Stimulated activated naive CD4-positive, alpha-beta T cell (primary cell): ENCODE measurements at regions not wholly inside any gene's neighbourhood (a gene's known extent, or its start where the extent isn't known, plus 50 kb on each side); places are given as distances from the start of the nearest gene placed in this dataset.

Source experiments
- DNase-seq, 6 experiments: peaks; one replicate each; lab custom pipeline; 2025; lab: John Stamatoyannopoulos, UW

- DNase-seq: no peak
These were observed 256.3 kb upstream of the SEMA6D start for GRCh38 chr15:47460795-47461573.

- DNase-seq: no peak
These were observed 255.6 kb upstream of the SEMA6D start for GRCh38 chr15:47461652-47462141.

GRCh38 chr15:47466357-47466756 lies 250.9 kb upstream of the SEMA6D start:
- DNase-seq: no peak

GRCh38 chr15:47470983-47471382 lies 246.3 kb upstream of the SEMA6D start:
- DNase-seq: no peak

DNA sequence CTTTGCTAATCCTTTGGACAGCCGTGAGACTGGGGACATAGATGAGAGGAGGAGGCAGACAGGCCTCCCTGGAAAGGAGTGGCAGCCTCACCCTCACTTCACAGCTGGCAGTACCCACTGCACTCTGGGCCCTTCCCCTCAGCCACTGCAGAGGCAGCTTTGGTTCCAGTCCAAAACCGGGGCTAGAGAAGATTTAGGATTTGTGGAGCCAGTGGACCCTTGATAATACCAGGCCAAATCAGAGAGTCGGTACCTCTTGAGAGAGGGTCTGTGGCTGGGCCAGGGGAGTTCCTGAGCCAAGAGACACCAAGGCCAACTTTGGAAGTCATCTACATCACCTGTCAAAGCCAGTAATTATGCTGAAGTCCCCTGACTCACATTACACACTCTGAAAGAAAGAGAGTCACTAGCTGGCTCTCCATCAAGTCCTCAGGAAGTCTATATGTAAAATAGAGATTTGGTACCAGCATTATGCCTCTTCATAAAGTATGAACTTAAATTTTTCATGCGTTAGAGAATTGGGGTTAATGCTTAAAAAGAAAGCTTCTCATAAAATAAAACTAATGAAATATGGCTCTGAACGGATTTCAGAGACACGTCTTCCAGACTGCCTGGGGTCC lies 244.1 kb upstream of the SEMA6D start:
- no peak for DNase-seq

DNA sequence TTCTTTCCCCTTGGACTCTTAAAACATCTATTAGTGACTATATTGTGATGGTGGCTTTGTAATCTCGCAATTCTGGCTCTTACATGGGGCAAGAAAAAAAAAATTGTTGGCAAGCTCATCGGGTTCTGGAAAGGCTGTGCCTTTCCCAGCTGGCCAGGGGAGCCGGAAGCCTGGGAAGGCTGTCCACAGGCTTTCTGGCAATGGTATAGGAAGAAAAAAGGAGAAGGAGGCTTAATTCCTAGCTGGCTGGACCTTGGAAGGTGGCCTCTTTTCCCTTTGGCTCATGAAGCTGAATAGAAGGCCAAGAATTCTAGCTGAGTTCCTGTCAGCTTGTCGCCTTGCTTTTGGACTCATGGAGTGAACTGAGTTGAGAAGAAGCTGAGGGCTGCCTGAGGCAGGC lies 243.5 kb upstream of the SEMA6D start:
- DNase-seq: no peak

DNA sequence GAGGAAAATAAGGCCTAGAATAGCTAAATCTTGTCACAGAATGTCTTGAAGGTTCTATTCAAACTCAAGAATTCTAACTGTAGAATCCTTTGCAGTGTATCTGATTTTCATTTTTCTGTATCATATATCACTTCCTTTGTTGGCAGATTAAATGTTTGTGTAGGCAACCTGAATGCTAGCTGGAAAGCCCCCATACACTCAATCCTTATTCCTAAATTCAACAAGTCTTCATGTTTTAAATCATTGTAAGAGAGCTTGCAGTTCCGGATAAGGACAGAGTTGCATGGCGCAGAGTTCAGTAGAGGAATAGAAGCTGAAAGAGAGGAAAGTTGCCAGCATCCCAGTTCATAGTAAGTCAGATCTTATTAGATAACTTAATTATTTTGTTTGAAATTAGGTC lies 242.0 kb upstream of the SEMA6D start:
- DNase-seq: no peak

DNA sequence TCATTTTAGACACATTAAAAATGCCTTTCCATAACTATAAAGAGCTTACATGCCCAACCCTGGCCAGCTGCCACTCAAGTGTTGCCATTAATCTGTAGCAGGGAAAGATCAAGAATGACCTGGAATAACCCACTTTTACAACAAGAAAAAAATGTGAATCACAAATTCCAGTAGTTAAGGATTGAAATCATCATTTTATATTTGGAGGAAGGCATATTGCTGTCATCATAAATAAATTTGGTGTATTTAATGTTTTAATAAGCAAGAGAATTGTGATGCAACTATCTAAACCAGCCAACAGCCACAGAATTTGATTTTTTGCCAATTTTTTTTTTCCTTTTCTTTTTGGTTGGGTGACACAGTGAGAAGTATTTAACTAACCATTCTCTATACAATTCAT lies 240.0 kb upstream of the SEMA6D start:
- DNase-seq: no peak

DNA sequence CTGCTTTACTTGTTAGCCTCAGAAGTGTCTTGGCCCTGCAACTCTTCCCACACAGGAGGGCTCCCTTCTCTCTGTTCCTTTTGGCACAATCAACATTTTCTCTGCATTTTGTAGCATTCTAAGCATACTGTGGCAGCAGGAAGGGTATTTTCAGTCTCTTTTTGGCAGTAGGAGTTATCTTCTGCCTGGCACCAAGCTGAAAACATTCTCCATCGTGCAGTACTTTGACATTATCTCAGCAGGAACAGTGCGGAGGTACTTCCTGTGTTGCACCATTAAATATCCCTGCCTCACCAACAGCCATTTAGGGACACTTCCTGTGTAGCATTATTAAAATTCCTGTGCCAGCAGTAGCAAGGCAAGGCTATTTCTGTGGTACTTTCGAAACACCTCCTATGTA lies 233.2 kb upstream of the SEMA6D start:
- DNase-seq: no peak

DNA sequence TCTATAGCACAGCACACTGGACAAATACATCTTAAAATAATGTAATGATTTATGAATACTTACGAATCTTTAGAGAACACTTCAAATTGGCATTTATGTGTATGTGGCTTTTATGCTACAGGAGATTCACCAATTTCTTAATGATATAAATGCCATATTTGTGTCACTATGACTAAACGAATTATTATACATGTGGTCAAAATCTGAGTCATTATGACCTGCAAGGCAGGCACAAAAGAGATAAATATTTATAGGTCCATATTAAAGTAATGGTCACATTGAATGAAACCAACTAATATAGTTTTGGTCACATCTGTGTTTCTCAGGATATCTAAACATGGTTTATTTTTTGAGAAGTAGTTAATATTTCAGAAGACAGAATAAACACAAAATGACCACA lies 232.3 kb upstream of the SEMA6D start:
- no peak for DNase-seq

GRCh38 chr15:47485419-47485818 lies 231.9 kb upstream of the SEMA6D start:
- no peak for DNase-seq

GRCh38 chr15:47486040-47486439 lies 231.3 kb upstream of the SEMA6D start:
- DNase-seq: no peak

DNA sequence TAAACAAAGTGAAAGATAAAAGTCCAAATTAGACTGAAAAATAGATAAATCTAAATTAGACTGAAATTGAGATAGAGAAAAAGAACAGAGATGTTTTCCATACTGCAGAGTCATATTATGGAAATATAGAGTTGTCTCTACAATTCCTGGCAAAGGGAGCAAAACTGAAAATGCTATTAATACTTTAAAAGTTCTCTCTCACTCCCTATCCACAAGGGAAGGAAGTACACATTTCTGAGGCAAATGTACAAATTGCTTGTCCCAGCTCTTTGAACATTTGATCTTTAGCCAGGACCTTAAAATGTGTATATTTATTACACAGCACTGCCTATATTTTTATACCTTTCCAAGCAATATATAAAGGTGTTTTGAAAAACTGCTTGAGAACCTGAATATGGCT lies 225.1 kb upstream of the SEMA6D start:
- no peak for DNase-seq

- DNase-seq: no peak
These were observed 223.7 kb upstream of the SEMA6D start for GRCh38 chr15:47493357-47494247.

- DNase-seq: no peak
These were observed 220.7 kb upstream of the SEMA6D start for GRCh38 chr15:47496343-47497185.

- DNase-seq: no peak
These were observed 216.5 kb upstream of the SEMA6D start for GRCh38 chr15:47500842-47501241.

GRCh38 chr15:47502041-47502440 lies 215.3 kb upstream of the SEMA6D start:
- no peak for DNase-seq

- no peak for DNase-seq
These were observed 213.4 kb upstream of the SEMA6D start for GRCh38 chr15:47503876-47504275.

GRCh38 chr15:47504624-47505256 lies 212.6 kb upstream of the SEMA6D start:
- DNase-seq: no peak

DNA sequence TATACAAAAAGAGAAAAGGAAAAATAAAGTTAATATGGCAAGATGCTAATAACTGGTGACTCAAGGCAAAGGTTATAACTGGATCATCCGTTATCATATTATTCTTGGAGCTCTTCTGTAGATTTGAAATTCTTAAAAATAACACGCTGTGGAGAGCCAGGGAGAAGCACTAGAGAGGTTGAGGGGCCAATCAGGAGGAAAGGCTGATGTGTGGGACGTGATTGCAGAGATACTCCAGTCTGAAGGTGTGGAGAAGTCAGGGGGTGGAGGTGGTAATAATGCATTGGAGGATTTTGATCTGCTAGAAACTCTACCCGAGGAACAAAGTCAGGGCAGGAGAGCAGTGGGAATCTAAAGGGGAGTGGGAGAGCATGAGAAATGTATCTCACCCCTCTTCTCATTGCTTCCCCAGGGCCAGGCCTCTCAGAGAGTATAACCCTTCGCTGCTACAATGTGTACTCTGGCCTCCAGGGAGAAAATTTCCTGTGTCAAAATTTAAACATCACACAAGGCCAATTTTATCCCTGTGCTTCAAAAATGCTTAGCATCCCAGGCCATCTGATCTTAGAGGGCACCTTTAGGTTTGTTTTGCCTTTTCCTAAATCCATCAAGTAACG lies 211.5 kb upstream of the SEMA6D start:
- DNase-seq: no peak
